ENCODE measurements at regions not wholly inside any gene's neighbourhood (a gene's known extent, or its start where the extent isn't known, plus 50 kb on each side); places are given as distances from the start of the nearest gene placed in this dataset.

- Histone ChIP-seq H3K27ac (ENCODE audit: control insufficient read depth, insufficient read depth, low read length) (no peak overlapping the region), H3K9me1 (ENCODE audit: control insufficient read depth, extremely low read depth, insufficient read depth, low read length) (no peaks in the 10 kb centered on the region), H3K4me1 (ENCODE audit: control insufficient read depth, extremely low read depth, insufficient read depth, low read length) (peaks cover 43% of the 10 kb centered on the region), H4K20me1 (ENCODE audit: control insufficient read depth, extremely low read depth, insufficient read depth, low read length) (no peaks in the 10 kb centered on the region), H3K79me2 (ENCODE audit: control insufficient read depth, insufficient read depth, low read length) (no peaks in the 10 kb centered on the region), H3K27me3 (ENCODE audit: control insufficient read depth, extremely low read depth, insufficient read depth, low read length) (no peaks in the 10 kb centered on the region), H3K4me2 (ENCODE audit: control insufficient read depth, extremely low read depth, insufficient read depth, low read depth, low read length) (no peak overlapping the region), H3K4me3 (ENCODE audit: control insufficient read depth in 2 of 3, extremely low read depth in 1 of 3, insufficient read depth in 2 of 3, low read depth in 1 of 3, low read length in 3 of 3) (no peak overlapping the region), H3K9ac (ENCODE audit: control insufficient read depth, extremely low read depth, insufficient read depth, low read length) (no peak overlapping the region), H2AFZ (ENCODE audit: control insufficient read depth, low read length) (no peak overlapping the region), H3K9me3 (ENCODE audit: control insufficient read depth, low read depth, low read length) (no peaks in the 10 kb centered on the region), H3K36me3 (ENCODE audit: control insufficient read depth in 2 of 2, extremely low read depth in 1 of 2, insufficient read depth in 2 of 2, low read length in 2 of 2) (no peaks in the 10 kb centered on the region)
- DNase-seq (ENCODE audit: low read depth, low spot score) (no peak), FAIRE-seq (no peak)
- dilution Hi-C loops (cut with MboI; ENCODE audit: extremely low pct_ligation_motif_present, low sequenced_read_pairs): no loop called here
- TF ChIP-seq, protein P1, sequence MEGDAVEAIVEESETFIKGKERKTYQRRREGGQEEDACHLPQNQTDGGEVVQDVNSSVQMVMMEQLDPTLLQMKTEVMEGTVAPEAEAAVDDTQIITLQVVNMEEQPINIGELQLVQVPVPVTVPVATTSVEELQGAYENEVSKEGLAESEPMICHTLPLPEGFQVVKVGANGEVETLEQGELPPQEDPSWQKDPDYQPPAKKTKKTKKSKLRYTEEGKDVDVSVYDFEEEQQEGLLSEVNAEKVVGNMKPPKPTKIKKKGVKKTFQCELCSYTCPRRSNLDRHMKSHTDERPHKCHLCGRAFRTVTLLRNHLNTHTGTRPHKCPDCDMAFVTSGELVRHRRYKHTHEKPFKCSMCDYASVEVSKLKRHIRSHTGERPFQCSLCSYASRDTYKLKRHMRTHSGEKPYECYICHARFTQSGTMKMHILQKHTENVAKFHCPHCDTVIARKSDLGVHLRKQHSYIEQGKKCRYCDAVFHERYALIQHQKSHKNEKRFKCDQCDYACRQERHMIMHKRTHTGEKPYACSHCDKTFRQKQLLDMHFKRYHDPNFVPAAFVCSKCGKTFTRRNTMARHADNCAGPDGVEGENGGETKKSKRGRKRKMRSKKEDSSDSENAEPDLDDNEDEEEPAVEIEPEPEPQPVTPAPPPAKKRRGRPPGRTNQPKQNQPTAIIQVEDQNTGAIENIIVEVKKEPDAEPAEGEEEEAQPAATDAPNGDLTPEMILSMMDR (optimal IDR thresholded peaks at IDR 0.05 in 1 of 3, IDR thresholded peaks at IDR 0.05 in 1 of 3, conservative IDR thresholded peaks at IDR 0.05 in 1 of 3; ENCODE audit: extremely low read depth in 1 of 3, insufficient read depth in 2 of 3, low read length in 3 of 3): no peak
- no peak for TF ChIP-seq EZH2 (IDR thresholded peaks at IDR 0.05; ENCODE audit: low read length)
Measured at GRCh38 chr1:58934706-58935105, 150.9 kb upstream of the JUN start.

- Histone ChIP-seq H3K4me3 (ENCODE audit: control insufficient read depth in 2 of 3, extremely low read depth in 1 of 3, insufficient read depth in 2 of 3, low read depth in 1 of 3, low read length in 3 of 3) (no peak overlapping the region), H3K4me2 (ENCODE audit: control insufficient read depth, extremely low read depth, insufficient read depth, low read depth, low read length) (no peak overlapping the region), H3K27ac (ENCODE audit: control insufficient read depth, insufficient read depth, low read length) (no peak overlapping the region), H2AFZ (ENCODE audit: control insufficient read depth, low read length) (peak overlapping the region; percentile 19), H3K9me3 (ENCODE audit: control insufficient read depth, low read depth, low read length) (no peaks in the 10 kb centered on the region), H3K79me2 (ENCODE audit: control insufficient read depth, insufficient read depth, low read length) (no peaks in the 10 kb centered on the region), H3K36me3 (ENCODE audit: control insufficient read depth in 2 of 2, extremely low read depth in 1 of 2, insufficient read depth in 2 of 2, low read length in 2 of 2) (no peaks in the 10 kb centered on the region), H3K4me1 (ENCODE audit: control insufficient read depth, extremely low read depth, insufficient read depth, low read length) (peaks cover 26% of the 10 kb centered on the region), H3K27me3 (ENCODE audit: control insufficient read depth, extremely low read depth, insufficient read depth, low read length) (no peaks in the 10 kb centered on the region), H4K20me1 (ENCODE audit: control insufficient read depth, extremely low read depth, insufficient read depth, low read length) (no peaks in the 10 kb centered on the region), H3K9me1 (ENCODE audit: control insufficient read depth, extremely low read depth, insufficient read depth, low read length) (no peaks in the 10 kb centered on the region), H3K9ac (ENCODE audit: control insufficient read depth, extremely low read depth, insufficient read depth, low read length) (no peak overlapping the region)
- dilution Hi-C loops (cut with MboI; ENCODE audit: extremely low pct_ligation_motif_present, low sequenced_read_pairs): no loop called here
- DNase-seq (ENCODE audit: low read depth, low spot score): no peak
- no peak for FAIRE-seq
- TF ChIP-seq EZH2 (IDR thresholded peaks at IDR 0.05; ENCODE audit: low read length): no peak
- TF ChIP-seq, protein P1 (optimal IDR thresholded peaks at IDR 0.05 in 1 of 3, IDR thresholded peaks at IDR 0.05 in 1 of 3, conservative IDR thresholded peaks at IDR 0.05 in 1 of 3; ENCODE audit: extremely low read depth in 1 of 3, insufficient read depth in 2 of 3, low read length in 3 of 3): no peak
Measured at GRCh38 chr1:58936973-58937372, 153.1 kb upstream of the JUN start.
